NB4 (cell line): ENCODE measurements at regions not wholly inside any gene's neighbourhood (a gene's known extent, or its start where the extent isn't known, plus 50 kb on each side); places are given as distances from the start of the nearest gene placed in this dataset.
A peak's percentile ranks its signal among the peaks of the same experiment; 100 is the strongest.

ENCODE experiments used
- DNase-seq: peaks from one replicate; pipeline ENCODE4 v3.0.0; 2010; ENCODE audit warnings: low read depth
- H3K4me3 ChIP-seq: one replicate; pipeline ENCODE4 v1.5.1; 2011; ENCODE audit warnings: mild to moderate bottlenecking, low read depth, low read length, moderate library complexity
- MYC ChIP-seq: IDR thresholded peaks from 2 replicates; pipeline ENCODE4 v1.6.1; 2011; ENCODE audit warnings: low read depth, low read length
- POLR2A ChIP-seq: IDR thresholded peaks from 2 replicates; pipeline ENCODE4 v1.6.1; 2011; ENCODE audit warnings: mild to moderate bottlenecking; ENCODE audit not compliant: insufficient read length; ENCODE audit errors: extremely low read depth
- TF ChIP-seq, protein P1 (sequence below): IDR thresholded peaks from one replicate; pipeline ENCODE4 v1.5.1; 2012; ENCODE audit warnings: low read depth, low read length
- TF ChIP-seq, protein P2 (sequence below): IDR thresholded peaks from 2 replicates; pipeline ENCODE4 v1.6.1; 2011; ENCODE audit warnings: low read depth, low read length

- TF ChIP-seq POLR2A (no peak), MYC (no peak)
- TF ChIP-seq, protein P1, sequence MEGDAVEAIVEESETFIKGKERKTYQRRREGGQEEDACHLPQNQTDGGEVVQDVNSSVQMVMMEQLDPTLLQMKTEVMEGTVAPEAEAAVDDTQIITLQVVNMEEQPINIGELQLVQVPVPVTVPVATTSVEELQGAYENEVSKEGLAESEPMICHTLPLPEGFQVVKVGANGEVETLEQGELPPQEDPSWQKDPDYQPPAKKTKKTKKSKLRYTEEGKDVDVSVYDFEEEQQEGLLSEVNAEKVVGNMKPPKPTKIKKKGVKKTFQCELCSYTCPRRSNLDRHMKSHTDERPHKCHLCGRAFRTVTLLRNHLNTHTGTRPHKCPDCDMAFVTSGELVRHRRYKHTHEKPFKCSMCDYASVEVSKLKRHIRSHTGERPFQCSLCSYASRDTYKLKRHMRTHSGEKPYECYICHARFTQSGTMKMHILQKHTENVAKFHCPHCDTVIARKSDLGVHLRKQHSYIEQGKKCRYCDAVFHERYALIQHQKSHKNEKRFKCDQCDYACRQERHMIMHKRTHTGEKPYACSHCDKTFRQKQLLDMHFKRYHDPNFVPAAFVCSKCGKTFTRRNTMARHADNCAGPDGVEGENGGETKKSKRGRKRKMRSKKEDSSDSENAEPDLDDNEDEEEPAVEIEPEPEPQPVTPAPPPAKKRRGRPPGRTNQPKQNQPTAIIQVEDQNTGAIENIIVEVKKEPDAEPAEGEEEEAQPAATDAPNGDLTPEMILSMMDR = no peak
- TF ChIP-seq, protein P2, sequence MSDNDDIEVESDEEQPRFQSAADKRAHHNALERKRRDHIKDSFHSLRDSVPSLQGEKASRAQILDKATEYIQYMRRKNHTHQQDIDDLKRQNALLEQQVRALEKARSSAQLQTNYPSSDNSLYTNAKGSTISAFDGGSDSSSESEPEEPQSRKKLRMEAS = no peak
- no peak for DNase-seq
Observed at GRCh38 chr6:6901945-6902344, 205.8 kb upstream of the RREB1 start.

GRCh38 chr6:6905961-6906518 is 201.7 kb upstream of the RREB1 start:
- DNase-seq = peak; percentile 57
- H3K4me3 ChIP-seq = no peak overlapping the region
- TF ChIP-seq, protein P2 = no peak
- TF ChIP-seq MYC = no peak
- TF ChIP-seq, protein P1 = no peak
- no peak for TF ChIP-seq POLR2A

More at GRCh38 chr6:6901945-6902344, 205.8 kb upstream of the RREB1 start:
- H3K4me3 ChIP-seq = no peak overlapping the region

- no peak overlapping the region for H3K4me3 ChIP-seq
- DNase-seq = no peak
- TF ChIP-seq MYC (no peak), POLR2A (no peak)
- TF ChIP-seq, protein P1 = no peak
- TF ChIP-seq, protein P2 = no peak
Observed at GRCh38 chr6:6906570-6907213, 201.1 kb upstream of the RREB1 start.

- TF ChIP-seq, protein P2 = no peak
- TF ChIP-seq POLR2A = no peak
- TF ChIP-seq MYC = no peak
- TF ChIP-seq, protein P1 = no peak
- H3K4me3 ChIP-seq = no peak overlapping the region
- DNase-seq = no peak
Observed at GRCh38 chr6:6907286-6907685, 200.5 kb upstream of the RREB1 start.

DNA sequence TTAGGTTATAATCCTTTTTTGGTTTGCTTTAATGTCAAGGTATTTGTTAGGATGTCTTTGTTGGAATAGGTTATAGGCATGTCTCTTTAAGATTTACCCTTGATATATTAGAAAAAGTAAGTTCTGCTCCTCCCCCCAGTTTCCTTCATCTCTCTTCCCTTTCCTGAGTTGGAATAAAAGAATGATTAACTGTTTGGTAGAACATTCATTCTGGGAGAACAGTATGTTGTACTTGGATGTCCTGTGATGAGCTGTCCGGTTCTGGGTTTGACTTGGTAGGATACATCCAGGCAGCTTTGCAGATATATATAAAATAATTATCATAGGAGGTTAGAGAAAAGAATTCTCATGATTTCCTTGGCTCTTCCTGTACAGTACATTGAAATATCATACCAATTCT is 199.6 kb upstream of the RREB1 start:
- no peak for DNase-seq
- H3K4me3 ChIP-seq = no peak overlapping the region
- TF ChIP-seq, protein P1 = no peak
- no peak for TF ChIP-seq POLR2A
- TF ChIP-seq, protein P2 = no peak
- no peak for TF ChIP-seq MYC

DNA sequence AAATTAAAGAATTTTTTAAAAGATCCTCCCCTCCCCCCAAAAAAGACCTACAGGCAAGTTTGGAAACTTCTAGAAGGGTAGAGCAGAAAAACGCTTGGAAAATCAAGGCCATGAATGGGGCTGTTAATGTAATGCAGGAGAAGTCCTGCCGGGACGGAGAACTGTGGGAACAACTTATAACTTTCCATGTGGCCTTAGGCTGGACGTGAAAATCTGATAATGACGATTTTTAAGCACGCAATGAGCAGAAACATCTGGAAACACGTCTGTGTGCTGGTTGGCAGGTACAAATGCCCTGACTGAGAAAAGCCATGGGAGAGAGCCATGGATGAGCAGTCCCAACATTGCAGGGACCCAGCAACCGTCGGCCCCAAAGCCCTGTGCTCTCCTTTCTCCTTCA is 198.7 kb upstream of the RREB1 start:
- no peak for TF ChIP-seq MYC
- TF ChIP-seq, protein P1 = no peak
- no peak overlapping the region for H3K4me3 ChIP-seq

More for the DNA sequence above, 198.7 kb upstream of the RREB1 start:
- DNase-seq = no peak
